ENCODE measurements at regions not wholly inside any gene's neighbourhood (a gene's known extent, or its start where the extent isn't known, plus 50 kb on each side); places are given as distances from the start of the nearest gene placed in this dataset.

- TF ChIP-seq POLR2A (IDR thresholded peaks at IDR 0.05) (no peak), POLR2AphosphoS5 (IDR thresholded peaks at IDR 0.05) (no peak), CTCF (IDR thresholded peaks at IDR 0.05) (no peak), EP300 (IDR thresholded peaks at IDR 0.05) (no peak)
These were observed 223.3 kb downstream of the CBLN1 start for GRCh38 chr16:49058382-49058781.
